ENCODE measurements at regions not wholly inside any gene's neighbourhood (a gene's known extent, or its start where the extent isn't known, plus 50 kb on each side); places are given as distances from the start of the nearest gene placed in this dataset.

DNA sequence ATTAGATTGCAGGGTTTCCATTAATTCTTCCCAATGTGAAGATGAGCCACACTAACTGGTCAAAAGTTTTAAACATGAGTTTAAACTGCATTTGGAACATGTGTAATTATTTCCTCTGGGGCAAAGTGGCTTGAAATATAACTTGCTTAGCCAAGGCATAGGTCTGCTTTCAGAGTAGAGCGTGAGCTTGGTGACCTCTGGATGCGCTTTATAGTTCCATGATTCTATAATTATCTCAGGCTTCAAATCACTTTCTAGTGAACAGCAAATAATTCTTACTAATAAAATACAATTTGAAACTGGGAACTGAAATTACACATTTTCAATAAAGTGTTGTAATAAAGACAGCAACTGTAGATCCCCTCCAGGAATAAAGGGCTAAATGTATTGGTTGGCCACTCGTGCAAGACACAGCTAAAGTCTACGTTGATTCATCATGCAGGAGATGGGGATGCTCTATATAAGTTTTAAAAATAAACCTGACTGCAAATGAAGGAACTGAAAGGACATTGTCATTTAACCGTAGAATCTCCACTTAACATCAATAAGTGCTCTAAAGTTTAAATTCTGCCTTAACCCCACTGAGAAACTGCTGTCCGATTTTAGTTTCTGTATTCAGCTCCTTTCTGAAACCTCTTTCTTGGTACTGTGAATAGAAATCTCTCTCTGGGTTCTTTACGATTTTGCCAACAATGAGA, 460.0 kb downstream of the PSAT1 start:
- DNase-seq = no peak

DNA sequence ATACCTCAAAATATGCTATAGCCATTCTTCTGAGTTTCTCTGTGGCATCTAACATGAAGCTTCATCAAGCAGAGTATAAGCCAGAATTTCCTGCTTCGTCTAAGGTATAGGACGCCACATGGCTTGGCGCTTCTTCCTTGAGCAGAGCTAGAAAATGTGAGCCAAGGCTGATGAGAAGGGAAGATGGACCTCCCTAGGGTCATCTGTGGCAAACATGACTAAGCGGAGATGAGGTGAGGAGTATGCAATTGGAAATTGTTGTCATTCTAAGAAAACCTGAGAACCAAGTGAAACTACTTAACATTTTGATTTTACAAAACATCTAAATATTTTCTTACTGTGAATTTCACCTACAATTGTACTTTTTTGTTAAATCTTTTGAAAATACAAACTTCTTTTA, 466.5 kb downstream of the PSAT1 start:
- no peak for DNase-seq

DNA sequence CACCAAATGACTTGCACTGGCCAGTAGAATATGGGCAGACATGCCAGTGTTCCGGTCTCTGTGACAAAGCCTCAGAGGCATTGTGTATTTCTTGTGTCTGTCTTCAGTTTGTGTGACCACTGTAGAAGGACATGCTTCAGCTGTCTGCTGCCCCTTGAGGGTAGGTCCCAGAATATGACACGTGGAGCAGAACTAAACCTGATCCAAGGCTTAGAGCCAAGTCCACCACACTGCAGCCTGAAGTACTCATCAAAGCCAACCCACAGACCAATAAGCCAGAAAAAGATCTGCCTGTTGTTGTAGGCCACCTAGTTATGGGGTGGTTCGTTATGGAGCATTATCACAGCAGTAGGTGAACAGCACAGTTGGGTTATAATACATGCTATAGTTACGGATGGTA, 468.9 kb downstream of the PSAT1 start:
- DNase-seq = no peak

DNA sequence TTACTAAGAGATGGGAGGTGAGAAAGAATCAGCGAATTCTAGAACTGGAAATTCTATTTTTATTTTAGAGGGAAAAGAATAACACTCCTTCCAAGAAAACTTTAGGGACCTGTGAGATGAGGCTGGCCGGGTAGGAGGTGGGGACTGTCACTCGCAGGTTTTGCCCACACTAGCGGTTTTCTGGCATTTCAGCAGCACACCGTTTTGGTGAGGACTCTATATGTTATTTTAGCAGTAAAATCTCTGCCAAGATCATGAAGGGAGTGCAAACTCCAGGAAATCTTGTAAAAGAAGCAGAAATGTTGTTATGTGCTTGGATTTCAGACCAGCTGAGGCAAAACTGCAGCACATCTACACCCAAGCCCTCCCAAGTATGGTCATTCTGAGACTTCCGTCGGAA, 470.6 kb downstream of the PSAT1 start:
- DNase-seq = no peak

DNA sequence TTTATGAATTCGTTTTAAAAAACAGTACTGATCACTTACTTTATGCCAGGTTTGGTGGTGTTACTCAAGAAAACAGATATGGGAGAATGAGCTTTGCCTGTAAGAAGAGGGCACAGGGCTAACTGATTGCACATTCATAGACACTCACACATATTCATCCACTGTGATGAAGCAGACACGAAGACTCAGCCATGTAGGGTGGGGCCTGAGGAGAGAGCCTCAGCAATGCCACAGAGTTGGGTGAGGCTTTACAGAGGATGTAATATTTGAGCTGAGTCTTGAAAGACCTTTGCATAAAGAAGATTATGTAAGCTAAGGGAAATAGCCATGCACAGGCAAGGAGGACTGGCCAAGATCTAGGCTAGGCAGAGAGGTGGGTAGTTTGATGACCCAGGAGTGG, 472.8 kb downstream of the PSAT1 start:
- no peak for DNase-seq

DNA sequence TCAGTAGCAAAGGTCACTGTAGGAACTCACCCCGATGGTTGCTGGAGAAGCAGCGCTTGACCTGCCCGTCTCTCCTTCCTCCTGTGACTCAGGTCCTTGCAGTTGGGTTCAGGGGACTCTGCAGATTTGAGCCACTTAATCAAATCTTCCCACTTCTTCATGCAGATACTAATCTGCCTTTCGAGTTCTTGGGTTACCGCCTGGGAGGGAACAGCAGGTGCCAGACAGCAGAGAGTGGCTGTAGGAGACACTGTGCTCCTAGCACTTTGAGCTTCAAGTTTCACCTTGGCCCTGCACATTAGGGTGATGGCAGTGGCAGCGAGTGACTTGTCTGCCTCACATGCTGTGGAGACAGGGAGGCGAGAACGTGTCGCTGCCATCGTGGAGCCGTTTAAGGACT, 478.3 kb downstream of the PSAT1 start:
- DNase-seq = no peak

DNA sequence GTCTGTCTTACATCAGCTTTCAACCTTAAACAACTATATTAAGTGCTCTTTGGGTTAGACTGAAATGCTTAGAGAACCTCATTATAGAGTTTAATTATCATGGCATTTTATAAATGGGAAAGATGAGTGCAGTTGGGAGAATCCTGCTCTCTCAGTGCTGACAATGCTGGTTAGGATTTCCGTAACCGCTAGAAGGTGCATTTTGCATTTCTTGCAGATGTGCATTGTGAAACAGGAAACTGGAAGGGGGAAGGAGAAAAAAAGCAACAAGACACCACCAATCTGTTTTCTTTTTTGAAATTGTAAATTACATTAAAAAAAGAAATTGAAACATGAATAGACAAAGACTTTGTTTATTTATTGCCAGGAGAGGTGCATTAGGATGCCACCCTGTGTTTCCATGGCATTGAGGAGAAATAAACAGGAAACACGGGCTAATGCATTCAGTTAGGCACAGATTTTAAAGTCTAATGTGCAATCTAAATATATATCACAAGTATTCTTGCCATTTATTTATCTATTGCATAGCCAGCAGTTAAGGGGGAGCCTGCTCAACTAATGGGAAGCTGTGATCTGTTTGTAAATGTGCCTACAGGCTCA, 478.9 kb downstream of the PSAT1 start:
- DNase-seq = no peak

DNA sequence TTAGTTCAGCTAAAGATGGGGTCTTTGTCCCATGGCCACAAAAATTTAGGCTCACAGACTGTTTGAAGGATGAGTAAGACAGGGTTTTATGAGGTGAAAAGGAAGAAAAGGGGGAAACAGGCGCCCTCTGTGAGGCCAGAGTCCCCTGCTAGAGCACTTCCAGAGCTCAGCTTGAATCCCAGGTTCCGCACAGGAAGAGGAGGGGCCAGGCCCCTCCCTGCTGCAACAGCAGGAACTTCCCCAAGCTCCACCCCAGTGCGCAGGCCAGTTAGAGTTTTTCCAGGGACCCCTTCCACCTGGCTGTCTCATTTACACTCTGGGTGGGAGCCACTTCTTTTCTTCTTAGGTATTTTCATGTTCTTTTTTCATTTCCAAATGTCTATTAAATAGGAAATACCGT, 480.8 kb downstream of the PSAT1 start:
- DNase-seq = no peak

DNA sequence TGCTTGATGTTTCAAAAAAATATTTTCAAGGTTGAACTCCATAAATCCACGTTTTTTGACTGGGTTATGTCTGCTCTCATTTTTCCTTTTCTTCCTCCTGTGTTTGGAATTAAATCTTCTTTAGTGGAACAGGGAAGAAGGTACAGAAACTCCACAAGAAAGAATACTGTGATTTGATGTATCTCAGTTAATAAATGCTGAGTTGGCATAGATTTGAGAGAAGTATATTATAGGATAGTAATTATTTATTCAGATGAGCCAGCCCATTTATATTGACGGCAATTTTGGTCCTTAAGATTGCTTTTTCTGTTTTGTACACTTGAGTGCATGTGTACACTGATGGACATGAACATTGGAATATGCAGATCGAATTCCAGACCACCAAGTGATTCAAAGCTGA, 481.4 kb downstream of the PSAT1 start:
- no peak for DNase-seq

DNA sequence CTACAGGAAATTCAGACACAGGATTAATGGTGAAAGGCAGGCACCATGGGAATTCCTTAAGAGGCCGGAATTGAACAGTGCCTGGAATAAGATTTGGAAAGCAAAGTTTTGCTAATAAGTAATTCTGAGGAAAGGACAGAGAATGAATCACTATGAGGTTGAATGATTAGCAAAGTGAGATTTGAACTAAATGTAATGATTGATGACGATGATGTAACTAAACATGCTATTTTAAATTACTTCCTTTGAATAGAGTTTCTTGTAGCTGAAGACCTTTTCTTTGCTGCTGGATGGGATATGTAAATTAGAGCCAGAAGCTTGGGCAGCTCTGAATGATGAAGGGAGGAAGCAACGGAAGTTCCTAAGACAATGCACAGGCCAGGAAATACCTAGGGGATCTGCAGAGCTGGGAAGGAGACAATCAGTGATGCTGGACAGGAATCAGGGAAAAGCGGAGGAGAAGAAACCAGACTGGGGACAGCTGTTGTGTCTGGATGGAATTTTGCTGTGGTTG, 482.0 kb downstream of the PSAT1 start:
- DNase-seq = no peak

DNA sequence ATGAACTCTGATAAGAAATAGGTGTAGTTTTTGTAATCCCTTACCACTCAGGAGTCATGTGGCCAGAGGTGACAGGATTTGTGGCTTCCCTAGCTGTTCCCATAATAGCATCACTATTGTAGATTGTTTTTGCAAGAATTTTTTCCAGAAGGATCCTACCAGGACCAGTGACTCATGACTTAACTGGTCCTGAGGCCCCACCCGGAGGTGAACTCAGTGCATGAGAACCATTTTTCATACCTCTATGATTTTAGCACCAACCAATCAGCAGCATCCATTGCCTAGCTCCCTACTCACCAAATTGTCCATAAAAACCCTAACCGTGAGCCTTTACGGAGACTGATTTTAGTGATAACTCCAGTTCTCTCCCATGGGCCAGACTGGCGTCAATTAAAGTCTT, 484.8 kb downstream of the PSAT1 start:
- DNase-seq = no peak

DNA sequence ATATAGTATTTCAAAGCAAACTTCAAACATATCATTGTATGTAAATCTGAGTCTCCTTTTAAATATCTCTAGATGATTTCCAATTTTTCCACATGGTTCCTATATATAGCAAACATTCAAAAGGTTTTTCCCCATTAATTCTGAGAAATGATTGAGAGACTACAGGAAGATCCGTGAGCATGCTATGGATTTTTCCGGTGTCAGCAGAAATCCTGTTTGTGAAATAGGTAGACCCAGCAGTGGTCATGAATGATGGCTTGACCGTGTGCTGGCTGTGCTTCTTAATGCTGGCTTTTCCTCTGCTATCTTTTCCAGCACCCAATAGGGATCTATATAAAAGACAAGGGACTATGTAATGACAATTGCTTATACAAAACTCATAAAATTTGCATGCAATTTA, 485.3 kb downstream of the PSAT1 start:
- DNase-seq = no peak

DNA sequence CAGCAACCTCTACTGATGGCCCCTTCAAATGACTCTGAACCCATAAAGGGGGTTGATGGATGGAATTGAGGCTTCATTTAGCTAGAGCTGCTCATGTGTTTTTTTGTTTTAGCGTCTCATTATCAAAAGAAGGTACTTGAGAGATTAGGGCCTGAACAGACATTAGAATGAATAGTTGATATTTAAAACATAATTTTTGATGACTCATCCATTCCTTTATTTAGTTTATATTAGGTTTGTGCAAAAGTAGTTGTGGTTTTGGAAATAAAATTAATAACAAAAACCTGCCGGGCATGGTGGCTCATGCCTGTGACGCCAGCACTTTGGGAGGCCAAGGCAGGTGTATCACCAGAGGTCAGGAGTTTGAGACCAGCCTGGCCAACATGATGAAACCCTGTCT, 485.9 kb downstream of the PSAT1 start:
- no peak for DNase-seq

DNA sequence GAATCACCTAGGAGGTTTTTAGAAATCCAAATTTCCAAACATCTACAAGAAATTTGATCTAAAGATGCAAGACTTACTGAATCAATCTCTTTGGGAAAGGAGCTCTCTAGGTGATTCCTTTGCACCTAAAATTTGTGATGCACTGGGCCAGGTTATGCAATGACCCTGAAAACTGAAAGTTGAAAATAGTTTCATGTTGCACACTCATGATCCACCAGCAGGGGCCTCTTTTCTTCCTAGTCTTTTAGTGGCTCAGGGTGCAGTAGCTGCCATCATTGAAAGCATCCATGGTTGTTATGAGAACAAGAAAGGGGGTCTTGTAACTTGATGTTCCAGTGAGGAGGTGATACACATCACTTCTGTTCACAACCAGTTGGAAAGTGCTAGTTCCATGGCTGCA, 486.8 kb downstream of the PSAT1 start:
- no peak for DNase-seq

DNA sequence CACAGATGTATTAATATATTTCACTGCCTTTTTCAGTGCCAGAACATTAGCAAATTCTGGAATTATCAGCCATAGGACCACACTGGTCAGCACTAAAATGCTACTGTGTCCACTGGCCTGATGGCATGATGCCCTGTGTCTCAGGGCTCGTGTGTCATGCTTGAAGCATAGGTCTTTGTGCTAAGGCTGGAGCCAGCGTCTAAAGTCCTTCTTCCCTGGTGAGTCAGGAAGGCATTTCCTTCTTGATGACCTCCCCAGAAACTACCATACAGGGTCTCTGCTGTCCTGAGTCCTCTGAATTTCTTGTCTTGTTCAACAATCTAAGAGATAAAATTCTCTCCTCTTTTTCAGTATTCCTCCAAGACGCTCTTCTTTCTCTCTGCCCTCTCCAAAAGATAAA, 489.9 kb downstream of the PSAT1 start:
- no peak for DNase-seq

DNA sequence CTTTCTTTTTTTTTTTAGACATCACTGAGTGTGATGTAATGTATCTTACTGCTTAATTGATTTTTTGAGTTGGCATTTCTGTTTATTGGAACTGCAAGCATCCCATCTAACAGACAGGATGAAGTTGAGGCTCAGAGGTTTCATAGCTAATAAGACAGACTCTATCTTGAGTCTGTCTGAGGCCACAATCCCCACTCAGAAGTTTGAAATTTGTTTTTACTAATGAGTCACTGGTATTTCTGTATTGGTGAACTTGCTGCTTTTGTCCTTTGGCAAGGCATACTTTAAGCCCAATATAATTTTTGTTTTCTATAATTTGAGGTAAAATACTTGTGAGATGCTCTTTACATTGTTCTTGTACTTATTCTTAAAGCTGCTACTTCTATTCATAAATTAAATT, 491.2 kb downstream of the PSAT1 start:
- no peak for DNase-seq

DNA sequence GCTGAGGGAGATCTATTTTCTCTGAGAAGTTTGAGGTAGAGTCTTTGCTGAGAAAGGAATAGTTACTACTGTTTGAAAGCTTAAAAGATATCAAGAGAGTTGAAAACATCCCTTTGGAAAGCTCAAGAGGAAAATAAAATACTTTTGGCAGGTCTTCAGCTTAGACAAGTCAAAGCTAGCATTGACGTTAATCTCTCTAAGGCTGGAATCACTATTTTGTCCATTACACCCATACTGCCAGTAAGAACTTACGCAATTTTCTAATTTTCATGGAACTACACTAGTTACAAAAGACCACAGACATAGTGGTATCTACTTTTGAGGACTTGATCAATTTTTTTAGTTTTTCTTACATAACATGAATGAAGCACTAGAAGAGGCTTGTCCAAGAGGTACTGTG, 494.9 kb downstream of the PSAT1 start:
- no peak for DNase-seq

DNA sequence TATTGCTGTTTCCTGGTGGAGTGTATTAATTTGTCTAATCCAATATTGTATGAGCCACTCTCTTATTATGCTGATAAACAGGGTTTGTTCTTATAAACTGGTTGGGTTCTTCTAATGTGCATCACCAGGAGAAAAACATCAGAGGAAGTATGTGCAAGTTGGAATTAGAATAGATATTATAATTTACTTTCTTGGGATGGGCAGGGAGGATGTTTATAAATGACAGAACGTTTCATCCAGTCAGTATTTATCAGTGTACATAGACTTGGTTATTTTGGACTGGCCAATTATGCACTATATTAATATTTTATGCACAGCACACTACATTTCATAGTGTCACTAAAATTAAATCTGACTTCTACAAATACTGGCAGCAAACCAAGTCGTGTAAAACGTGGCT, 495.8 kb downstream of the PSAT1 start:
- DNase-seq = no peak

DNA sequence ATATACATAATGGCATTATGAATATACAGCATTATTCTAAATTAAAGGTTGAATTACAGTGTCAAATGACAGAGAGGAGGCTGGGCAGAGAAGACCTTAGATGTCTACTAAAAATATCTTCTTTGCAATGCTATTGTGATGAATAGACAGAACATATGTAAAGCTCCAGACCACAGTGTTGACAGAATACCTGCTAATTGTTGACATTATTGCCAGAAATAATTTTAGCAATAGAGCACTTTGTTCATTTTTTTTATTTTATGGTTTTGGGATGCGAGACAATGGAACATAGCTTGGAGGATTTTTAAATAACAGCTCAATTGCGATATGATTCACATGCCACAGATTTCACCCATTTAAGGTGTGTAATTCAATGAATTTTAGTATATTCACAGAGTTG, 508.8 kb downstream of the PSAT1 start:
- no peak for DNase-seq

DNA sequence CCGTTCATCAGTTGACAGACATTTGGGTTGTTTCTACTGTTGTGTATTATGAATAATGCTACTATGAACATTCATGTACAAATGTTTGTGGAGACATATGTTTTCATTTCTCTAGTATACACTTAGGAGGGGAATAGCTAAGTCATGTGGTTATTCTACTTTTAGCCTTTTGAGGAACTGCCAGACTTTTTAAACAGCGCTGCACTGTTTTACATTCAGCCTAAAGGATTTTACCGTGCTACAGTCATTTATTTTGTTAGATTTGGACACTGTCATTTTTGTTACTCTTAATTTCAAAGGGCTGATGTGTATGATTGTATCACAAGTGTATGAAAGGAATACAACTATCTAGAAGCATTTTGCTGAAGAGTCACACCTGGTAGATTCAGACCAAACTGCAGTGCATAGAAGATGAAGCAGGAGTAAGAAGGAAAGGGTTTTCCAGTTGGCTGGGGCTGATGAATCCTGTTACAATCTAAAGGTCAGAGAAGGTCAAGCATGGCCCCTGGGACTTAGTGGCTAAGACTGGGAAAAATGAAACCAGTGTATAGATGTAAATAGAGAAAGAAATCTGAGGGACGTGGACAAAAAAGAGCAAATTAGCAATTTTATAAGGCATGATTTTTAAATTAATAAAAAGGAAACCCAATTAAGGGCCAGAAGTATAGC, 509.7 kb downstream of the PSAT1 start:
- no peak for DNase-seq

DNA sequence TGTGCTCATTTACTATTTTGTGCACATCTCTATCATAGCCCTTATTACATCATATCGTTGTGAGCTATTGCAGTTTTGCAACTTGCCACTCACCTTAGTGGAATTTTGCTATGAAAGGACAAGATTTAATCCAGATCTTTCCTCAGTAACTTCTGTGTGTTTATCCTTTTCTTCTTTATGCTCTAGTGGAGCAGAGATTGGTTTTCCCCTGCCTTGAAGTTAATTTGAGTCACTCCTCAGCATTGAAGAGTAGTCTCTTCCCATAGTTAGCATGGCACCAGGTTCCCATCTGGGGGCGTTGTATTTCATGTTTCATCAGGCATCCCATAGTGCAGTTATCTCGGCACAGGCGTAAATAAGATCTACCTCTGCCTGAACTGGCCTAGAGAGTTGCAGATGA, 510.4 kb downstream of the PSAT1 start:
- no peak for DNase-seq

DNA sequence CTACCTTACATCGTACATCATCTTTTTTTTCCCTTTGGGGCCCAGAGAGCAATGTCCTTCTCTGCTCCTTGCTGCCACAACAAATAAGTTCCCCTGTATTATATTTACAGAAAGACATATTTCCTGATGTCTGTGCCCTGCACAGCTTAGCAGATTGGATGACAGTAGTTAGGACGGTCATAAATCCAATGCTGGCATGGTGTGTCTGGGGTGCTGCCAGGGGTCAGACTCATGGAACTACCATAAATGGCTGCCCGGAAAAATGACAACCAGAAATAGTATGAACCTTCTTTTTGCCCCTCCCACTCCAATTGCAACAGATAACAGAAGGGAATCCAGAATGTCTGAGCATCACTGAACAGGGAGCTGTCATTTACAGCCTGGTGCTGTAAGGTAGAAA, 511.1 kb downstream of the PSAT1 start:
- DNase-seq = no peak

DNA sequence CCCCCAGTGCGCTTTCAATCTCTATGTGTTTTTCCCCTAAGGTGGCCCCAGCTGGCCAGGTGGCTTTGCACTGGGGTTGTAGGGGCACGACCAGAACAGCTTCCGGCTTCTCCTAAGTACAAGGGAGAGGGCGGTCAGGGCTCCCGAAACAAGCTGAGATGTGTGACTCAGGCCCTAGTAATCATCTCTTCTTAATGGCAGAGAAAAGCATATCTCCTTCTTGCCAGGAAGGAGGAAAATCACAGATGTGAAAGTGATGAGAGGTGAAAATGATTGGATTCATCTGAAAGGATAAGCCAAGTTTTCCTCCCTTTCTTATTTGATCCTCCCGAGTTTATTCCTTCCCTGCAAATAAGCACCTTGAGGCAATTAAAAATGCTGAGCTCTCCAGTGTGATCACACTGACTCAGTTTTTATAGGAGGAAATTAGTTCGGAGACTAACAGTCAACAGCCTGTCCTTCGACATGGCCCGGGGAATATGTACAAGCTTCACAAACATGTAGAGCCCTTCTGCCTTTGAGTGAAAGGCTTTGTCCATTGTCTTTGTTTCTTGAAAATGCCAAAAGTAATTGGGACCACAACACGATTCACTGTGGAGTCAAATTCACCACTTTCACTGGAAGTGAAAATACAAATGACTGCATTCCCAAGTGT, 514.8 kb downstream of the PSAT1 start:
- DNase-seq = no peak

DNA sequence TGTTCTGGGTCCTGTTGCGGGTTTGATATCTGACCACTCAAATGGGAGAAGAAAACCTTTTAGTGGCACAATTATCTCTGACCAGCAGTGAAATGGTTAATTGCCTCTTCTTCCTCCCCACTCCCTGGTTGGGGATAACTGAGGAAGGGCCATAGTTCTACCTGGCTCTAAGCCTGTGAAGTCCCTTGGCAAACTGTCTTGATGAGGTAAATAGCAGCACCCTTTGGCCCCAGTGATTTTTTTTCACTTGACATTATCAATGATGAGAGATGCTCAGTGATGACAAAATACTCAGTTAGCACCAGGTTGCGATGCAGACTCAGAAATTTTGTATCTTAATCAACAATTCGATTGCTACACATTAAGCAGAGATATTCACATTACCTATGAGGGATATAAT, 515.7 kb downstream of the PSAT1 start:
- DNase-seq = no peak
